ENCODE measurements at regions not wholly inside any gene's neighbourhood (a gene's known extent, or its start where the extent isn't known, plus 50 kb on each side); places are given as distances from the start of the nearest gene placed in this dataset.

- H3K4me3 Mint-ChIP-seq (ENCODE audit: unreplicated experiment), result no peak overlapping the region
- H3K36me3 Mint-ChIP-seq (ENCODE audit: unreplicated experiment), result no peaks in the 10 kb centered on the region
- DNase-seq (ENCODE audit: extremely low spot score, unreplicated experiment), result no peak
- peaks cover 4% of the 10 kb centered on the region for H3K4me1 Mint-ChIP-seq (ENCODE audit: unreplicated experiment)
- H3K27me3 Mint-ChIP-seq (ENCODE audit: unreplicated experiment), result peaks cover 6% of the 10 kb centered on the region
- TF ChIP-seq CTCF (IDR thresholded peaks at IDR 0.05), result no peak
- no peaks in the 10 kb centered on the region for H3K9me3 Mint-ChIP-seq (ENCODE audit: unreplicated experiment)
- no peak overlapping the region for H3K27ac Mint-ChIP-seq (ENCODE audit: unreplicated experiment)
These were observed 891.4 kb downstream of the CCDC85A start for GRCh38 chr2:57075226-57075625.

GRCh38 chr2:57080035-57080434 is 896.2 kb downstream of the CCDC85A start:
- DNase-seq (ENCODE audit: extremely low spot score, unreplicated experiment), result no peak
- Mint-ChIP-seq H3K4me1 (ENCODE audit: unreplicated experiment) (peaks cover 4% of the 10 kb centered on the region), H3K36me3 (ENCODE audit: unreplicated experiment) (no peaks in the 10 kb centered on the region), H3K9me3 (ENCODE audit: unreplicated experiment) (no peaks in the 10 kb centered on the region), H3K27me3 (ENCODE audit: unreplicated experiment) (peaks cover 2% of the 10 kb centered on the region), H3K27ac (ENCODE audit: unreplicated experiment) (no peak overlapping the region), H3K4me3 (ENCODE audit: unreplicated experiment) (no peak overlapping the region)
- TF ChIP-seq CTCF (IDR thresholded peaks at IDR 0.05), result no peak

GRCh38 chr2:57084697-57085281 is 901.0 kb downstream of the CCDC85A start:
- no peaks in the 10 kb centered on the region for H3K36me3 Mint-ChIP-seq (ENCODE audit: unreplicated experiment)
- no peaks in the 10 kb centered on the region for H3K4me1 Mint-ChIP-seq (ENCODE audit: unreplicated experiment)
- H3K4me3 Mint-ChIP-seq (ENCODE audit: unreplicated experiment), result no peak overlapping the region
- no peak for DNase-seq (ENCODE audit: extremely low spot score, unreplicated experiment)
- TF ChIP-seq CTCF (IDR thresholded peaks at IDR 0.05), result no peak
- H3K9me3 Mint-ChIP-seq (ENCODE audit: unreplicated experiment), result peaks cover 4% of the 10 kb centered on the region
- H3K27ac Mint-ChIP-seq (ENCODE audit: unreplicated experiment), result no peak overlapping the region
- H3K27me3 Mint-ChIP-seq (ENCODE audit: unreplicated experiment), result peaks cover 4% of the 10 kb centered on the region

- TF ChIP-seq CTCF (IDR thresholded peaks at IDR 0.05), result no peak
- Mint-ChIP-seq H3K4me1 (ENCODE audit: unreplicated experiment) (no peaks in the 10 kb centered on the region), H3K27me3 (ENCODE audit: unreplicated experiment) (no peaks in the 10 kb centered on the region), H3K36me3 (ENCODE audit: unreplicated experiment) (no peaks in the 10 kb centered on the region), H3K27ac (ENCODE audit: unreplicated experiment) (no peak overlapping the region), H3K9me3 (ENCODE audit: unreplicated experiment) (peaks cover 17% of the 10 kb centered on the region), H3K4me3 (ENCODE audit: unreplicated experiment) (no peak overlapping the region)
- DNase-seq (ENCODE audit: extremely low spot score, unreplicated experiment), result no peak
These were observed 909.2 kb downstream of the CCDC85A start for GRCh38 chr2:57093020-57093419.

GRCh38 chr2:57097855-57098254 is 914.1 kb downstream of the CCDC85A start:
- no peak for DNase-seq (ENCODE audit: extremely low spot score, unreplicated experiment)
- Mint-ChIP-seq H3K4me1 (ENCODE audit: unreplicated experiment) (no peaks in the 10 kb centered on the region), H3K27ac (ENCODE audit: unreplicated experiment) (no peak overlapping the region), H3K9me3 (ENCODE audit: unreplicated experiment) (peaks cover 33% of the 10 kb centered on the region), H3K27me3 (ENCODE audit: unreplicated experiment) (no peaks in the 10 kb centered on the region), H3K36me3 (ENCODE audit: unreplicated experiment) (no peaks in the 10 kb centered on the region), H3K4me3 (ENCODE audit: unreplicated experiment) (no peak overlapping the region)
- TF ChIP-seq CTCF (IDR thresholded peaks at IDR 0.05), result no peak
